IPS-NIHi7 (cell line): ENCODE measurements at regions not wholly inside any gene's neighbourhood (a gene's known extent, or its start where the extent isn't known, plus 50 kb on each side); places are given as distances from the start of the nearest gene placed in this dataset.
"Not testable (repeated sequence)": the region's sequence is repeated elsewhere in the genome, so short reads cannot be mapped to it uniquely, and the experiment has no call there.

ENCODE experiments used
- DNase-seq: peaks from one replicate; pipeline ENCODE4 v3.0.0; 2012; ENCODE audit warnings: mixed read lengths; ENCODE audit errors: extremely low spot score

- no peak for DNase-seq
Observed at GRCh38 chr4:55028196-55028595, 97.2 kb downstream of the KDR start.

GRCh38 chr4:55027596-55027995 lies 97.8 kb downstream of the KDR start:
- no peak for DNase-seq

GRCh38 chr4:55025456-55025855 lies 99.9 kb downstream of the KDR start:
- not testable (repeated sequence) for DNase-seq

GRCh38 chr4:55023030-55023429 lies 102.4 kb downstream of the KDR start:
- DNase-seq: no peak

- no peak for DNase-seq
Observed at GRCh38 chr4:55021214-55021613, 104.2 kb downstream of the KDR start.

- no peak for DNase-seq
Observed at GRCh38 chr4:55020131-55020530, 105.3 kb downstream of the KDR start.

- no peak for DNase-seq
Observed at GRCh38 chr4:55018978-55019377, 106.4 kb downstream of the KDR start.

- DNase-seq: no peak
Observed at GRCh38 chr4:55018521-55018920, 106.9 kb downstream of the KDR start.

GRCh38 chr4:55017406-55017805 lies 108.0 kb downstream of the KDR start:
- no peak for DNase-seq

GRCh38 chr4:55016131-55016530 lies 109.3 kb downstream of the KDR start:
- DNase-seq: no peak

GRCh38 chr4:55014876-55015275 lies 110.5 kb downstream of the KDR start:
- no peak for DNase-seq

- DNase-seq: no peak
Observed at GRCh38 chr4:55013431-55013955, 111.9 kb downstream of the KDR start.

GRCh38 chr4:55012363-55013230 lies 112.8 kb downstream of the KDR start:
- no peak for DNase-seq

- no peak for DNase-seq
Observed at GRCh38 chr4:55011761-55012160, 113.6 kb downstream of the KDR start.

GRCh38 chr4:55010550-55010949 lies 114.8 kb downstream of the KDR start:
- DNase-seq: no peak

- peak; percentile 77 for DNase-seq
Observed at GRCh38 chr4:55008166-55009056, 117.0 kb downstream of the KDR start.

GRCh38 chr4:55005910-55006309 lies 119.5 kb downstream of the KDR start:
- no peak for DNase-seq

GRCh38 chr4:55004831-55005230 lies 120.6 kb downstream of the KDR start:
- DNase-seq: no peak

- no peak for DNase-seq
Observed at GRCh38 chr4:55002431-55002830, 123.0 kb downstream of the KDR start.

GRCh38 chr4:55001538-55001937 lies 123.9 kb downstream of the KDR start:
- no peak for DNase-seq

- DNase-seq: no peak
Observed at GRCh38 chr4:54999003-54999402, 126.4 kb downstream of the KDR start.

GRCh38 chr4:54993473-54994026 lies 131.8 kb downstream of the KDR start:
- DNase-seq: not testable (repeated sequence)
